NCI-H2107 treated with DMSO at 0.1 percent for 48 hours (cell line): ENCODE measurements at regions not wholly inside any gene's neighbourhood (a gene's known extent, or its start where the extent isn't known, plus 50 kb on each side); places are given as distances from the start of the nearest gene placed in this dataset.
"Not testable (repeated sequence)": the region's sequence is repeated elsewhere in the genome, so short reads cannot be mapped to it uniquely, and the experiment has no call there.

Experiments
- DNase-seq: peaks from one replicate; lab custom pipeline; 2025; ENCODE audit not compliant: unreplicated experiment; lab: John Stamatoyannopoulos, UW

DNA sequence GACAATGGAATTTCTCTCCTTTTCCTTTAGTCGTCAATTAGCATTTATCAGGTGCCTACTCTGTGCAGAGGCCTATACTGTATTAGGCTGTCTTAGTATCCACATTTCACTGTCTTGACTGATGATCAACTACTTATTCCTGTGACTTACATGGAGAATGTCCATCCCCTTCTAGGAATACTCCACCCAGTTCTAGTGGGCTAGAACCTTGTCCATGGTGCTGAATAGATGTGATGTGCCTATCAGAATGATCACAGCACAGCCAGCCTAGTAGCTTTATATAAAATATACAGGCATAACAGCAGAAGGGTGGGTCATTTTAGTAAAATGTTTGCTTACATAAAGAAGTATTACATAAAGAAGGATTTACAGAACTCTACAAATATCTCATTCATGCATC, 621.4 kb downstream of the PDCD6IP start:
- no peak for DNase-seq

GRCh38 chr3:34421762-34422161, 623.3 kb downstream of the PDCD6IP start:
- no peak for DNase-seq

GRCh38 chr3:34439796-34440195, 641.4 kb downstream of the PDCD6IP start:
- no peak for DNase-seq

DNA sequence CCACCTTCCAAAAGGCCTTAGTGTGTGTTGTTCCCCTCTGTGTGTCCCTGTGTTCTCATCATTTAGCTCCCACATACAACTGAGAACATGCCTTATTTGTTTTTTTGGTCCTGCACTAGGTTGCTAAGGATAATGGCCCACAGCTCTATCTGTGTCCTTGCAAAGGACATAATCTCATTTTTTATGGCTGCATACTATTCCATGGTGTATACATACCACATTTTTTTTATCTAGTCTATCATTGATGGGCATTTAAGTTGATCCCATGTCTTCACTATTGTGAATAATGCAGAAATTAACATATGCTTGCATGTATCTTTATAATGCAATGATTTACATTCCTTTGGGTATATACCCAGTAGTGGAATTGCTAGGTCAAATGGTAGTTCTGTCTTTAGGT, 645.7 kb downstream of the PDCD6IP start:
- DNase-seq: no peak

DNA sequence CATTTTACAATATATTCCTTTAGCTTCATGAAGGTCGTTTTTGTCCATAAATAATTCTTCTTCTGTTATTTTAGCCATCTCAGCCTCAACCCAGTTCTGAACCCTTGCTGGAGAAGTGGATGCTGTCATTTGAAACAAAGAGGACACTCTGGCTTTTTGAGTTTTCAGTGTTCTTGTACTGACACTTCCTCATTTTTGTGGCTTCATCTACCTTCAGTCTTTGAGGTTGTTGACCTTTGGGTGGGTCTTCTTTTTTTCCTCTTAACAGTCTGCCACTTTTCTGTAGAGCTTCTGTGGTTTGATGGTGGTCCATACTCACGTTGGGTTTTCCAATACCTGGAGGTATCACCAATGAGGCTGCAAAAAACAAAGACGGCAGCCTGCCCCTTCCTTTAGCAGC, 650.9 kb downstream of the PDCD6IP start:
- no peak for DNase-seq

DNA sequence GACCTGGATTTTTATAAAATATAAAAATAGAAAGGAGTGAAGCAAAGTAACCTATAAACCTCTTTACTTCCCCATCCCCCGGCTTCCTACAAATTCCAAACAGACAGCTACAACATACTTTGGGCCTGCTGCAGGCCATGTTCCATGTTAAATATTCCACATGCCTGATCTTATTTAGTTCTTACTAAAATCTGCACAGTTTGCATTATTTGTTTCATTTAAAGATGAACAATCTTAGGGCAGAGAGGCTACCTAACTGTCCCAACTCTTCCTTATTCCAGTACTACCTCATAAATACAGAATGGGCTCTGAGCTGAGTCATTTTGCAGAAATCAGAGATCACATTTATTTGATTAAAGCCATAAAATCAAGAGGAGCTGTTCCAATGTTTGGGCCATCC, 665.0 kb downstream of the PDCD6IP start:
- DNase-seq: no peak

DNA sequence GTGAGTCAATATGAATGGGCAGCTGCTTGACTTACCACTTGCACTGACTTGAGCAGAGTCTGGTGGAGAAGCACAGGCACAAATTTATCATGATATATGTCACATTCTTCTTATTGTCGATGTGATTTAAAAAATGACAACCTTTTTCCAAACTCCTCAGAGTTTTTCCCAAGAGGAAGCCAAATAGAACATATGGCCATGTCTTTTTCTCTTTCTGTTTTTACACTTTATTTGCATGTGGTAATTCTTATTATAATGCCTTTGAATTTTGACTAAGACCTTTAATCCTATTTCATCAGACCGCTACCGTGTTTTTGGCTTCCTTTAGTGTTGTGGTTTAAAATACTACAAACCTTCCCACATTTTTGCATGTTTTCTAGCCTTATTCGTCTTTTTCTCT, 666.2 kb downstream of the PDCD6IP start:
- no peak for DNase-seq

- no peak for DNase-seq
Observed at GRCh38 chr3:34475851-34476250, 677.4 kb downstream of the PDCD6IP start.

- no peak for DNase-seq
Observed at GRCh38 chr3:34483311-34483887, 685.0 kb downstream of the PDCD6IP start.

DNA sequence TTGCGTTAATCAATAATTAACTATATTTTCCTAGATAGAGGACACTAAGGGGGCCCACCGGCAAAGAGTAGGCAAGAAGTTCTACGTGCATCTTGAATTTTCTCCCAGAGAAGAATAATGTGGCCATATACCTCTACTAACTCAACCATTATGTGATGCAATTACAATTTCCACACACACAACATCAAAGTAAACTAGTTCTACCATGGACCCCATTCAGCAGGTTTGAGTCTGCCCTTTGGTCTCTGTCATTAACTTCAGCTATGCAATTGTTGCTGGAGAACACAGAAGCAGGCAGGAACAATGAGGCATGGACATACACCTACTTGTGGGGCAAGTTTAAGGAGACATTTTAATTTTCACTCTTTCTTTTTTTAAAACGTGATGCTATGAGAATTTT, 705.9 kb downstream of the PDCD6IP start:
- no peak for DNase-seq

- no peak for DNase-seq
Observed at GRCh38 chr3:34504775-34505174, 706.3 kb downstream of the PDCD6IP start.

DNA sequence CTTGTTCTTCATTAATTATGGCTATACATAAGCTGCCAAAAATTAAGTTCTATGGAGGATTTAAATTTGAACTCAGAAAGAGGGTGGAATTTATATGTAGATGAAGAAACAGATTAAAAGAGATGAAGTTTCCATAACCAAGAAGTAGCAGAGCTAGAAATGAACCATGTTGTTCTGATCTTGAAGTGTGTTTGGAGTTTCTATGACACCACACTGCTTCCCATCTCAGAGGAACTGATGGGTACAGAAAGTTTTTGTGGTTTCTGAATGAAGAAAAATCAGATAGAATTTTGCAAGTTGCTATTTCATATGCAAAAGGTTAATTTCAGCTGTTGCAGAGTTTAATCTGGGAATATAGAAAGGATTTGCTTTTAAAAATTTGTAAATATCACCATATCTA, 710.3 kb downstream of the PDCD6IP start:
- no peak for DNase-seq

- DNase-seq: no peak
Observed at GRCh38 chr3:34511891-34512290, 713.5 kb downstream of the PDCD6IP start.

GRCh38 chr3:34519008-34519407, 720.6 kb downstream of the PDCD6IP start:
- DNase-seq: not testable (repeated sequence)

DNA sequence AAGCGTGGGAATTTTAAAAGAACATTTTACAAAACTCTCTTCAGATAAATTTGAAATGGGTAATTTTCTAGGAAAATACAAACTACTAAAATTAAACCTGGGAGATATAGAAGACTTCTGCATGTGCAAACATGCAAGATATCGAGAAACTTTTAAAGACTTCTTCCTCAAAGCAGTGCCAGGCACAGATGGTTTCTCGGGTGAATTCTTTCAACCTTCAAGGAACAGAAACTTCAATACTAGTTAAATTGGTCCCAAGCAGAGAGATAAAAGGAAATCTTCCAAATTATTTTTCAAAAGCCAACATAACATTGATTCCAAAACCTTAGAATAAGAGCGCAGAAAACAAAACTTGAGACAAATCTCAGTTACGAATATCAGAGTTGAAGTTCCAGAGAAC, 732.7 kb downstream of the PDCD6IP start:
- no peak for DNase-seq

DNA sequence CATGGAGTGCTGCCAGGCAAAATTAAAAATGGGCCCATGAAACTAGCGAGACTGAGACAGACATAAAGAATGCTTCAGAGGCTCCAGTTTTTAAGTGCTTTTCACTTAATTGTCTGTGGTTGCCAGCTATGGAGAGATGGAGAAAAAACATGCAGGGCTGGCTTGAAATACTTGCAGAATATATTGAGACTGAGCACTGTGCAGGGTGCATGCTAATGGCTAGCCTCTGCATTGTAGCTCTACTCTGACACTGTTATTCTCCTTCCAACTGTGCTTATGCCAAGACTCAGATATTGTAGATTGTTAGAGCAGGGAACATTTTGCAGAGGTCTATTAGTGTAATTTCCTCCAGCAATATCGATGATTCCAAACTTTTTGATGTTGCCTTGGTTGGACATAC, 735.0 kb downstream of the PDCD6IP start:
- DNase-seq: no peak

GRCh38 chr3:34534013-34534412, 735.6 kb downstream of the PDCD6IP start:
- no peak for DNase-seq

DNA sequence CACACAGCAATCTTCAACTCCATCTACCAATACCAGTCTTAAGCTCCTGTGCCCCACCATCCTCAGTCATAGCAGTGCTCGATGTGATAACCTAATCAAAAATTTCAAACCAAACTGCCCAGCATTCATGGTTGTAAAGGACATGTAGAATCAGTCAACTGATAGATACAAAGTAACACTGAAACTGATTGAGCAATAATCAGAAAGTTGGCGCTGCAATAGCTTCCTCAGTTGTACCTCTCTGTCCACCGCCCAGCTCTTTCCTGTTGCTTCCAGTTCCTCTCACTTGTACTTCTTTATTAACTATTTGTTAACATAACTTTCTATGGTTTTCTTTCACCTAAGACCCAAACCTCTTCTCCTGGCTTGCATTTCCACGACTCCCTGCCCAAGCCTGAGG, 745.7 kb downstream of the PDCD6IP start:
- no peak for DNase-seq

DNA sequence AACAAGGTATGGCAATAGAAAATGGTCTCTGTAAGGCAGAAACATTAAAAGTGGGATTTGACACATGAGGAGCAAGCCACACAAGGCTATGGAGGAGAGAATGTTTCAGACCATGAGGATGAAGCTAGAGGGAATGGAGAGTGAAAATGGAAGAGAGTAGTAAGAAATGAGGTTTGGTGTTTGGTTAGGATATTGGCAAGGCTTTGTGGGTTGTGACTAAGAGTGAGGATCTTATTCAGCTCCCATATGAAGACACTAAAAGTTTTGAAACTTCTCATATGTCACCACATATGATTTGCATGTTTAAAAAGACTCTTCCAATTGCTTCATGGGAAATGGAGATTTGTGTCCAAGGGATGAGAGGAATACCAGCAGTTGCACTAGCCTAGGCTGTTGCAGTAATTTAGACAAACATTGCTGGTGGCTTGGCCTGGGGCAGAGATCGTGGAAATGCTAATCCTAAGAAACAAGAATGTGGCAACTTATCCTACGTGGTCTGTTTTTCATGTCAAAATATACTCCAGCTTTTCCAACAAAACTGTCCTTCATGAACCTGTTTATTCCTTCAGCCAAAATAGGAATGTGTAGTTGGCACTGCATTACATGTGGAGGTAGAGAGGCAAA, 749.0 kb downstream of the PDCD6IP start:
- DNase-seq: no peak

GRCh38 chr3:34567266-34567665, 768.8 kb downstream of the PDCD6IP start:
- no peak for DNase-seq

- no peak for DNase-seq
Observed at GRCh38 chr3:34568766-34569165, 770.3 kb downstream of the PDCD6IP start.

DNA sequence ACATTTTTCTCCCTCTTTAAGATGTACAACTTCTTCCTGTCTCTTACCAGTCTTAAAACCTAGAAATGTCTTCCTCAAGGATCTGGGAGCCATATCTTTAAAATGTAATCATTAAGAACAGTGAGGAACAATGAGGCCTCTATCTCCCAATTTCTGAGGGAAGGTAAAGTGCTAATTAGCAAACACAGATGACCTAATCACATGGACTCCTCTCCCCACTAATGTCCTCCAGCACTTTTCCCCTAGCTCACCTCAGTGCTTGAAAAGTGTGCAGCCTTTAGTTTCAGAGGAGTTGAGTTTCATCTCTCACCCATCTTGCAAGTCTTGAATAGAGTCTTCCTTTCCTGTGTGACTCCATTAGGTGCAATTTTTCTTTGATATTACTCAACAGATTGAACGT, 771.0 kb downstream of the PDCD6IP start:
- DNase-seq: no peak
